Osteoblast (primary cell): ENCODE measurements at regions not wholly inside any gene's neighbourhood (a gene's known extent, or its start where the extent isn't known, plus 50 kb on each side); places are given as distances from the start of the nearest gene placed in this dataset.

Source experiments
- DNase-seq: peaks from one replicate; pipeline ENCODE4 v3.0.0; 2011; ENCODE audit warnings: low spot score, mixed read lengths; ENCODE audit not compliant: insufficient read length; ENCODE audit errors: missing footprints
- H2AFZ ChIP-seq: 2 replicates; pipeline ENCODE4 v1.6.0; 2011; ENCODE audit warnings: mild to moderate bottlenecking, low read length
- H3K27ac ChIP-seq: 2 replicates; pipeline ENCODE4 v1.5.1; 2011; ENCODE audit warnings: mild to moderate bottlenecking, low read depth, low read length, moderate library complexity
- H3K27me3 ChIP-seq: 2 replicates; pipeline ENCODE4 v1.6.0; 2012; ENCODE audit warnings: mild to moderate bottlenecking, control low read depth, inconsistent platforms, low read length, moderate library complexity; ENCODE audit not compliant: insufficient read depth
- H3K36me3 ChIP-seq: 2 replicates; pipeline ENCODE4 v1.5.1; 2011; ENCODE audit warnings: mild to moderate bottlenecking, low read length, control low read depth, moderate library complexity; ENCODE audit not compliant: insufficient read depth
- H3K4me1 ChIP-seq: 2 replicates; pipeline ENCODE4 v1.5.1; 2011; ENCODE audit warnings: mild to moderate bottlenecking, low read length, control low read depth, moderate library complexity; ENCODE audit not compliant: insufficient read depth
- H3K4me2 ChIP-seq: 2 replicates; pipeline ENCODE4 v1.6.0; 2011; ENCODE audit warnings: mild to moderate bottlenecking, low read length; ENCODE audit not compliant: insufficient read depth
- H3K4me3 ChIP-seq: fragments of 200-600 bp; sonication (generic); 3 replicates; pipeline ENCODE4 v1.5.1; 2012; ENCODE audit warnings: mild to moderate bottlenecking, low read length, inconsistent platforms; ENCODE audit not compliant: insufficient read depth
- H3K79me2 ChIP-seq: 2 replicates; pipeline ENCODE4 v1.6.0; 2012; ENCODE audit warnings: mild to moderate bottlenecking, low read length, control low read depth, inconsistent platforms; ENCODE audit not compliant: insufficient read depth
- H3K9me3 ChIP-seq: 2 replicates; pipeline ENCODE4 v1.5.1; 2011; ENCODE audit warnings: low read depth, low read length, control low read depth
- H4K20me1 ChIP-seq: 2 replicates; pipeline ENCODE4 v1.6.0; 2012; ENCODE audit warnings: mild to moderate bottlenecking, low read length, control low read depth; ENCODE audit not compliant: insufficient read depth
- CTCF ChIP-seq: IDR thresholded peaks from 2 replicates; pipeline ENCODE4 v1.5.1; 2011; ENCODE audit warnings: mild to moderate bottlenecking, low read depth, low read length, moderate library complexity; ENCODE audit errors: extremely low read depth

- Histone ChIP-seq H3K36me3 (peaks cover 35% of the 10 kb centered on the region), H3K4me2 (no peak overlapping the region), H3K27ac (no peak overlapping the region), H3K4me3 (no peak overlapping the region), H3K9me3 (no peaks in the 10 kb centered on the region), H4K20me1 (no peaks in the 10 kb centered on the region), H3K4me1 (peaks cover 34% of the 10 kb centered on the region), H3K79me2 (peaks cover 60% of the 10 kb centered on the region), H3K27me3 (no peaks in the 10 kb centered on the region), H2AFZ (no peak overlapping the region)
- no peak for TF ChIP-seq CTCF
- DNase-seq: no peak
Measured at GRCh38 chr14:71648725-71649124, 283.5 kb upstream of the RGS6 start.

GRCh38 chr14:71650187-71650755 is 282.0 kb upstream of the RGS6 start:
- no peak for TF ChIP-seq CTCF
- Histone ChIP-seq H3K4me1 (peaks cover 29% of the 10 kb centered on the region), H3K4me2 (no peak overlapping the region), H2AFZ (no peak overlapping the region), H3K79me2 (peaks cover 73% of the 10 kb centered on the region), H3K27me3 (no peaks in the 10 kb centered on the region), H3K9me3 (no peaks in the 10 kb centered on the region), H3K27ac (peak overlapping the region; percentile 85), H4K20me1 (no peaks in the 10 kb centered on the region), H3K36me3 (peaks cover 43% of the 10 kb centered on the region), H3K4me3 (no peak overlapping the region)
- DNase-seq: no peak

GRCh38 chr14:71651228-71651627 is 281.0 kb upstream of the RGS6 start:
- H3K27ac ChIP-seq: peak overlapping the region; percentile 85
- H3K79me2 ChIP-seq: peaks cover 81% of the 10 kb centered on the region
- no peak overlapping the region for H2AFZ ChIP-seq
- no peaks in the 10 kb centered on the region for H3K27me3 ChIP-seq
- no peak for TF ChIP-seq CTCF
- H3K36me3 ChIP-seq: peaks cover 43% of the 10 kb centered on the region
- H3K9me3 ChIP-seq: no peaks in the 10 kb centered on the region
- H4K20me1 ChIP-seq: no peaks in the 10 kb centered on the region
- peak overlapping the region; percentile 19 for H3K4me2 ChIP-seq
- H3K4me3 ChIP-seq: no peak overlapping the region
- H3K4me1 ChIP-seq: peaks cover 26% of the 10 kb centered on the region
- DNase-seq: no peak

GRCh38 chr14:71652368-71652767 is 279.9 kb upstream of the RGS6 start:
- no peak for DNase-seq
- no peaks in the 10 kb centered on the region for H3K27me3 ChIP-seq
- H2AFZ ChIP-seq: no peak overlapping the region
- peaks cover 26% of the 10 kb centered on the region for H3K4me1 ChIP-seq
- peaks cover 39% of the 10 kb centered on the region for H3K36me3 ChIP-seq
- no peaks in the 10 kb centered on the region for H3K9me3 ChIP-seq
- H3K79me2 ChIP-seq: peaks cover 81% of the 10 kb centered on the region
- no peaks in the 10 kb centered on the region for H4K20me1 ChIP-seq
- peak overlapping the region; percentile 85 for H3K27ac ChIP-seq
- H3K4me3 ChIP-seq: no peak overlapping the region
- no peak for TF ChIP-seq CTCF
- no peak overlapping the region for H3K4me2 ChIP-seq
